Gastrocnemius medialis (tissue), 4 donors: ENCODE measurements at regions not wholly inside any gene's neighbourhood (a gene's known extent, or its start where the extent isn't known, plus 50 kb on each side); places are given as distances from the start of the nearest gene placed in this dataset.

ENCODE experiments used
- ATAC-seq, 2 donors: fragments of 150-250 bp; one replicate each; pipeline ENCODE4 v1.9.1; 2016
- DNase-seq, 2 donors: peaks; one replicate each; pipeline ENCODE4 v3.0.0-alpha.2; 2019
- H3K27ac ChIP-seq, 4 donors: fragments of 200-600 bp; sonication (generic); 1 replicate in 1 of 4; 2 replicates in 3 of 4; pipeline ENCODE4 v1.5.1; 2016 to 2018; ENCODE audit warnings: mild to moderate bottlenecking in 2 of 4, moderate library complexity in 1 of 4
- H3K27me3 ChIP-seq, 3 donors: fragments of 200-600 bp; sonication (generic) in 2 of 3; 1 replicate in 1 of 3; 2 replicates in 2 of 3; pipeline versions ENCODE4 v1.5.1 to v1.6.0; 2016 to 2019; ENCODE audit warnings: mild to moderate bottlenecking in 1 of 3, moderate library complexity in 1 of 3
- H3K36me3 ChIP-seq, 2 donors: fragments of 200-600 bp; sonication (generic) in 1 of 2; one replicate each; pipeline ENCODE4 v1.5.1; 2017 to 2018
- H3K4me1 ChIP-seq, 2 donors: fragments of 200-600 bp; sonication (generic) in 1 of 2; one replicate each; pipeline ENCODE4 v1.5.1; 2016 to 2017; ENCODE audit warnings: mild to moderate bottlenecking in 2 of 2
- H3K4me3 ChIP-seq, 4 donors: fragments of 200-600 bp; sonication (generic) in 3 of 4; 1 replicate in 1 of 4; 2 replicates in 3 of 4; pipeline ENCODE4 v1.5.1; 2016 to 2019; ENCODE audit warnings: mild to moderate bottlenecking in 2 of 4
- H3K9me3 ChIP-seq, 3 donors: fragments of 200-600 bp; sonication (generic) in 2 of 3; 1 replicate in 1 of 3; 2 replicates in 2 of 3; pipeline ENCODE4 v1.5.1; 2016 to 2019
- CTCF ChIP-seq, 5 experiments: fragments of 450-650 bp in 3 of 5; fragments of 200-600 bp in 2 of 5; sonication (generic) in 2 of 5; IDR thresholded peaks in 4 of 5; conservative IDR thresholded peaks in 1 of 5; 1 replicate in 4 of 5; 2 replicates in 1 of 5; pipeline ENCODE4 v1.5.1; 2016 to 2019; ENCODE audit warnings: antibody characterized with exemption in 5 of 5, mild to moderate bottlenecking in 3 of 5, moderate library complexity in 3 of 5
- POLR2A ChIP-seq, 2 donors: fragments of 450-650 bp; IDR thresholded peaks; one replicate each; pipeline ENCODE4 v1.6.1; 2017; ENCODE audit warnings: antibody characterized with exemption in 2 of 2, mild to moderate bottlenecking in 2 of 2, moderate library complexity in 2 of 2
- in situ Hi-C, 4 donors: fragments of 200-750 bp; cut with MboI; loops; one replicate each; pipeline versions ENCODE4 v1.15.0 to v1.8.0; 2017; ENCODE audit warnings: low sequenced_read_pairs in 4 of 4
- intact Hi-C: fragments of 100-400 bp; cut with DNase I; formaldehyde crosslinking; loops from one replicate; pipeline ENCODE4 v1.15.1; 2023; ENCODE audit warnings: low total_unique reads

- Histone ChIP-seq H3K27me3 (no peaks in the 10 kb centered on the region), H3K4me1 (peaks cover under 1 to 6% of the 10 kb centered on the region in 2 donors), H3K36me3 (no peaks in the 10 kb centered on the region), H3K27ac (no peak overlapping the region), H3K9me3 (no peaks in the 10 kb centered on the region), H3K4me3 (no peak overlapping the region)
- TF ChIP-seq POLR2A (IDR thresholded peaks at IDR 0.05): no peak
- no peak for TF ChIP-seq CTCF (IDR thresholded peaks at IDR 0.05 in 4 of 5, conservative IDR thresholded peaks at IDR 0.05 in 1 of 5)
- in situ Hi-C loops (no loop called here), intact Hi-C loops (no loop called here)
- DNase-seq (no peak), ATAC-seq (no peak)
These were observed 87.2 kb downstream of the CCDC71L start for GRCh38 chr7:106573738-106574137.

- H3K27ac ChIP-seq: no peak overlapping the region
- no peak for ATAC-seq
- intact Hi-C loops: no loop called here
- no peaks in the 10 kb centered on the region for H3K27me3 ChIP-seq
- no peak overlapping the region for H3K4me3 ChIP-seq
- H3K36me3 ChIP-seq: no peaks in the 10 kb centered on the region
- no peak for DNase-seq
- TF ChIP-seq CTCF (IDR thresholded peaks at IDR 0.05 in 4 of 5, conservative IDR thresholded peaks at IDR 0.05 in 1 of 5) (no peak), POLR2A (IDR thresholded peaks at IDR 0.05) (no peak)
- H3K9me3 ChIP-seq: no peaks in the 10 kb centered on the region
- in situ Hi-C loops: no loop called here
- H3K4me1 ChIP-seq: peaks cover 6 to 11% of the 10 kb centered on the region in 2 donors
These were observed 87.8 kb downstream of the CCDC71L start for GRCh38 chr7:106573125-106573663.

- Histone ChIP-seq H3K27ac (no peak overlapping the region), H3K36me3 (no peaks in the 10 kb centered on the region), H3K4me3 (no peak overlapping the region), H3K9me3 (no peaks in the 10 kb centered on the region), H3K27me3 (no peaks in the 10 kb centered on the region), H3K4me1 (peaks cover 8 to 14% of the 10 kb centered on the region in 2 donors)
- intact Hi-C loops: no loop called here
- DNase-seq: no peak
- in situ Hi-C loops: no loop called here
- ATAC-seq: no peak
- TF ChIP-seq POLR2A (IDR thresholded peaks at IDR 0.05): no peak
- no peak for TF ChIP-seq CTCF (IDR thresholded peaks at IDR 0.05 in 4 of 5, conservative IDR thresholded peaks at IDR 0.05 in 1 of 5)
These were observed 88.4 kb downstream of the CCDC71L start for GRCh38 chr7:106572394-106573124.

GRCh38 chr7:106571563-106571962, 89.4 kb downstream of the CCDC71L start:
- Histone ChIP-seq H3K4me1 (peaks cover 8 to 14% of the 10 kb centered on the region in 2 donors), H3K9me3 (no peaks in the 10 kb centered on the region), H3K4me3 (no peak overlapping the region), H3K27me3 (no peaks in the 10 kb centered on the region), H3K27ac (no peak overlapping the region), H3K36me3 (no peaks in the 10 kb centered on the region)
- intact Hi-C loops: no loop called here
- DNase-seq: no peak
- no peak for ATAC-seq
- TF ChIP-seq POLR2A (IDR thresholded peaks at IDR 0.05): no peak
- no peak for TF ChIP-seq CTCF (IDR thresholded peaks at IDR 0.05 in 4 of 5, conservative IDR thresholded peaks at IDR 0.05 in 1 of 5)
- in situ Hi-C loops: no loop called here
